Sigmoid colon (tissue), 6 donors: ENCODE measurements at regions not wholly inside any gene's neighbourhood (a gene's known extent, or its start where the extent isn't known, plus 50 kb on each side); places are given as distances from the start of the nearest gene placed in this dataset.
"Not testable (repeated sequence)": the region's sequence is repeated elsewhere in the genome, so short reads cannot be mapped to it uniquely, and the experiment has no call there.

Source experiments
- DNase-seq: peaks from one replicate; pipeline ENCODE4 v3.0.0-alpha.2; 2019
- H3K27ac ChIP-seq, 4 donors: fragments of 200-600 bp; sonication (generic); one replicate each; pipeline ENCODE4 v1.5.1; 2016 to 2019; ENCODE audit warnings: mild to moderate bottlenecking in 1 of 4
- H3K27me3 ChIP-seq, 3 donors: fragments of 200-600 bp; sonication (generic); one replicate each; pipeline ENCODE4 v1.5.1; 2019; ENCODE audit warnings: mild to moderate bottlenecking in 1 of 3
- H3K36me3 ChIP-seq, 4 donors: fragments of 200-600 bp; sonication (generic); one replicate each; pipeline ENCODE4 v1.5.1; 2016 to 2019
- H3K4me1 ChIP-seq, 4 donors: fragments of 200-600 bp; sonication (generic); one replicate each; pipeline ENCODE4 v1.5.1; 2017 to 2019
- H3K4me3 ChIP-seq, 4 donors: fragments of 200-600 bp; sonication (generic); one replicate each; pipeline ENCODE4 v1.5.1; 2017 to 2019; ENCODE audit warnings: mild to moderate bottlenecking in 2 of 4, moderate library complexity in 1 of 4
- H3K9me3 ChIP-seq, 4 donors: fragments of 200-600 bp in 3 of 4; sonication (generic) in 3 of 4; one replicate each; pipeline versions ENCODE4 v1.5.1 to v1.6.1; 2013 to 2019
- EP300 ChIP-seq, 4 donors: sonication (generic); formaldehyde crosslinking; IDR thresholded peaks; one replicate each; pipeline ENCODE4 v1.6.1; 2017; ENCODE audit warnings: antibody characterized with exemption in 4 of 4
- POLR2A ChIP-seq, 2 donors: fragments of 450-650 bp; IDR thresholded peaks; one replicate each; pipeline ENCODE4 v1.6.1; 2016; ENCODE audit warnings: antibody characterized with exemption in 2 of 2, mild to moderate bottlenecking in 2 of 2, moderate library complexity in 2 of 2
- POLR2AphosphoS5 ChIP-seq, 4 donors: sonication (generic); formaldehyde crosslinking; IDR thresholded peaks; one replicate each; pipeline ENCODE4 v1.6.1; 2017; ENCODE audit warnings: antibody characterized with exemption in 4 of 4
- WGBS, 2 donors: extraction: QIAGEN DNeasy Blood & Tissue Kit; methylation state at CpG; one replicate each; pipeline ENCODE4 v1.1.7; 2013; 5-methylcytosine and 5-hydroxymethylcytosine counted together
- intact Hi-C: fragments of 100-400 bp; cut with DNase I; formaldehyde crosslinking; loops from one replicate; pipeline ENCODE4 v1.15.1; 2023
- small RNA-seq, 3 donors: library from RNA; depleted of rRNA; stranded (forward); fragments of <200 nt; gene quantifications; one replicate each; pipeline ENCODE3, GENCODE V24; 2016
- TF ChIP-seq, protein P1 (sequence below), 4 experiments: fragments of 450-650 bp in 3 of 4; fragments of 200-600 bp in 1 of 4; IDR thresholded peaks; one replicate each; pipeline ENCODE4 v1.5.1; 2016 to 2019; ENCODE audit warnings: antibody characterized with exemption in 4 of 4, mild to moderate bottlenecking in 3 of 4, moderate library complexity in 2 of 4
- donor health status: healthy with polysubstance abuse.
- donor health status: healthy.

DNA sequence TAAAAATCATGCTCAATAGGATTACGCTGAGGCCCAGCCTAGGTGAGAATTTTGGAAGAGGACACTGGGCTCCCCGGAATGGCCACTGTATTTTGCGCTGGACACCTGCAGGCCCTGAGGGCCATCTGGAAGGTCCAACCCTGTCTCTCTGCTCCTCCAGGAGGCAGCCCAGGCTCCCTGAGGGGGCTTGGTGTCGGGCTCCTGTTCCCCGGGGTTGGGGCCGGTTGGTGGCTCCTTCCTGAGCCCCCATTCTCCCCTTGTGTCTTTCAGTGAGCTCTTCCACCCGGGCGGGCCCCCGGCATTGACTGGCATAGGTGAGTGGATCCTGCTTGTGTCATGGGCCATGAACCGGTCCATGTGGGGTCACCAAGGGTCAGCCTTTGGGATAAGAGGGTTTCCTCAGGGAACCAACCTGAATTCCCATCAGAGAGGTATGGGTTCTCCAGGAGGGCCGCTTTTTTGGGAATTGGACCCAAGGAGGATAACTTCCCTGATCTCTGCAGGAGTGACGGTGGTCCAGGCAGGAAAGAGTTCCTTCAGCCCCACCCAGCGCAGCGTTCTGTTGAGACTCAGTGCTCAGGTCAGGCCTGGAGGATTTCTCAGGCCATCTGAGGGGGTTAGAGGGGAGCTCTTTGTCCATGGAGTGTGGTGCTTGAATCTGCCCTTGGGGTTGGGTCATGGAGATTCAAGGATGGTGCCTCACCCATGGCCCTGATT is 187.8 kb downstream of the UBE3A start:
- DNase-seq = peak; percentile 50
- Histone ChIP-seq H3K9me3 (peaks cover 0 to 8% (median 2%) of the 10 kb centered on the region in 4 donors), H3K27ac (no peak overlapping the region), H3K27me3 (no peaks in the 10 kb centered on the region), H3K36me3 (no peaks in the 10 kb centered on the region), H3K4me3 (no peak overlapping the region), H3K4me1 (no peaks in the 10 kb centered on the region)
- intact Hi-C loops = no loop called here
- 88 to 92% methylated on average over 14 of the region's 14 CpGs for WGBS, 2 donors
- TF ChIP-seq POLR2A (IDR thresholded peaks at IDR 0.05) (no peak), EP300 (IDR thresholded peaks at IDR 0.05) (no peak), POLR2AphosphoS5 (IDR thresholded peaks at IDR 0.05) (no peak)
- TF ChIP-seq, protein P1, sequence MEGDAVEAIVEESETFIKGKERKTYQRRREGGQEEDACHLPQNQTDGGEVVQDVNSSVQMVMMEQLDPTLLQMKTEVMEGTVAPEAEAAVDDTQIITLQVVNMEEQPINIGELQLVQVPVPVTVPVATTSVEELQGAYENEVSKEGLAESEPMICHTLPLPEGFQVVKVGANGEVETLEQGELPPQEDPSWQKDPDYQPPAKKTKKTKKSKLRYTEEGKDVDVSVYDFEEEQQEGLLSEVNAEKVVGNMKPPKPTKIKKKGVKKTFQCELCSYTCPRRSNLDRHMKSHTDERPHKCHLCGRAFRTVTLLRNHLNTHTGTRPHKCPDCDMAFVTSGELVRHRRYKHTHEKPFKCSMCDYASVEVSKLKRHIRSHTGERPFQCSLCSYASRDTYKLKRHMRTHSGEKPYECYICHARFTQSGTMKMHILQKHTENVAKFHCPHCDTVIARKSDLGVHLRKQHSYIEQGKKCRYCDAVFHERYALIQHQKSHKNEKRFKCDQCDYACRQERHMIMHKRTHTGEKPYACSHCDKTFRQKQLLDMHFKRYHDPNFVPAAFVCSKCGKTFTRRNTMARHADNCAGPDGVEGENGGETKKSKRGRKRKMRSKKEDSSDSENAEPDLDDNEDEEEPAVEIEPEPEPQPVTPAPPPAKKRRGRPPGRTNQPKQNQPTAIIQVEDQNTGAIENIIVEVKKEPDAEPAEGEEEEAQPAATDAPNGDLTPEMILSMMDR (IDR thresholded peaks at IDR 0.05) = no peak

DNA sequence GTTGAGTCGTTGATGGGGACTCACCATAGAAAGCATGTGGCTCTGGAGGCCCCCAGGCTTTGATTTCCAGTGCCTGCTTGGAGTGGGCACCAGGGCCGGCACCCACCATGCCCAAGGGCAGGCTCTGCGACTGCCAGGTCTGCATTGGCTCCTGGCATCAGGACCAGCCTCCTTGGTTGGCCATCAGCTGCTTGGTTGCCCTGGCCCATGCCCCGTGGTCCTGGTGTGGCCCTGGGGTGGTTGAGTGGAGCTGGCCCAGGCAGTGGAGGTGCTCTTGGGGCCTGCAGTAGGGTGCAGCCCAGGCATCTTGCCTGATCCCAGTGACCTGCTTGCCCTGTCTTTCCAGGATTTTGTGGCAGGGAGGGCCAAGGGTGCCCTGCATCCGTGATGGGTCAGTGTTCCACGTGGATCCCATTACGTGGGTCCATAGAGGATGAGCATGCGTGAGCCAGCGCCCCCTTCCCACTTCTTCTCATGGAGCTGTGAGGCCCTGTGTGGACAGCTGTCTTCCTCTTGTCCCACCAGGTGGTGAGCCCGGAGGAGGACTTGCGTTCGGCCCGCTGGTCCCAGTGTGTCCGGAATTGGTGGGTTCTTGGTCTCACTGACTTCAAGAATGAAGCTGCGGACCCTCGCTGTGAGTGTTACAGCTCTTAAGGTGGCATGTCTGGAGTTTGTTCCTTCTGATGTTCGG is 187.0 kb downstream of the UBE3A start:
- H3K4me1 ChIP-seq = no peaks in the 10 kb centered on the region
- intact Hi-C loops = no loop called here
- H3K36me3 ChIP-seq = no peaks in the 10 kb centered on the region
- H3K4me3 ChIP-seq = no peak overlapping the region
- no peaks in the 10 kb centered on the region for H3K27me3 ChIP-seq
- 85 to 86% methylated on average over 17 of the region's 17 CpGs for WGBS, 2 donors
- no peak overlapping the region for H3K27ac ChIP-seq
- peak; percentile 35 for DNase-seq
- peaks cover 0 to 5% (median 2%) of the 10 kb centered on the region in 4 donors for H3K9me3 ChIP-seq
- TF ChIP-seq POLR2A (IDR thresholded peaks at IDR 0.05) = no peak
- TF ChIP-seq, protein P1 (IDR thresholded peaks at IDR 0.05) = no peak
- no peak for TF ChIP-seq EP300 (IDR thresholded peaks at IDR 0.05)
- no peak for TF ChIP-seq POLR2AphosphoS5 (IDR thresholded peaks at IDR 0.05)

DNA sequence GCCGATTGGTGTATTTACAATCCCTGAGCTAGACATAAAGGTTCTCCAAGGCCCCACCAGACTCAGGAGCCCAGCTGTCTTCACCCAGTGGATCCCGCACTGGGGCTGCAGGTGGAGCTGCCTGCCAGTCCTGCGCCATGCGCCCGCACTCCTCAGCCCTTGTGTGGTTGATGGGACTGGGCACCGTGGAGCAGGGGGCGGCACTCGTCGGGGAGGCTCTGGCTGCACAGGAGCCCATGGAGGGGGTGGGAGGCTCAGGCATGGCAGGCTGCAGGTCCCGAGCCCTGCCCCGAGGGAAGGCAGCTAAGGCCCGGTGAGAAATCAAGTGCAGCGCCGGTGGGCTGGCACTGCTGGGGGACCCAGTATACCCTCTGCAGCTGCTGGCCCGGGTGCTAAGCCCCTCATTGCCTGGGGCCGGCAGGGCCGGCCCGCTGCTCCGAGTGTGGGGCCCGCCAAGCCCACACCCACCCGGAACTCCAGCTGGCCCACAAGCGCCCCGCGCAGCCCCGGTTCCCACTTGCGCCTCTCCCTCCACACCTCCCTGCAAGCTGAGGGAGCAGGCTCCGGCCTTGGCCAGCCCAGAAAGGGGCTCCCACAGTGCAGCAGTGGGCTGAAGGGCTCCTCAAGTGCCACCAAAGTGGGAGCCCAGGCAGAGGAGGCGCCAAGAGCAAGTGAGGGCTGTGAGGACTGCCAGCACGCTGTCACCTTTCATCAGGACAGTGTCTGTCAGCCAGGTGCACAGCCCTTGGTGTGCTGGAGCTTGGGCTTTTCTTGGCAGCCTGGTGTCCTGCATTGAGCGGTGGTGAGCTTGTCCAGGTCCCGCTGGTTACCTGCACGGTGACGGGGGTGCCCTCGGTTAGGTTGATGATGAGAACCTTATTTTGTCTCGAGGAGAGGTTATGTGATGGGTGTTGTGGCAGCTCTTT is 185.5 kb downstream of the UBE3A start:
- H3K27me3 ChIP-seq, H3K36me3 ChIP-seq, DNase-seq, H3K4me3 ChIP-seq, H3K9me3 ChIP-seq, intact Hi-C loops, H3K27ac ChIP-seq, H3K4me1 ChIP-seq: not testable (repeated sequence)
- WGBS, 2 donors = 94 to 95% methylated on average over 35 of the region's 35 CpGs

DNA sequence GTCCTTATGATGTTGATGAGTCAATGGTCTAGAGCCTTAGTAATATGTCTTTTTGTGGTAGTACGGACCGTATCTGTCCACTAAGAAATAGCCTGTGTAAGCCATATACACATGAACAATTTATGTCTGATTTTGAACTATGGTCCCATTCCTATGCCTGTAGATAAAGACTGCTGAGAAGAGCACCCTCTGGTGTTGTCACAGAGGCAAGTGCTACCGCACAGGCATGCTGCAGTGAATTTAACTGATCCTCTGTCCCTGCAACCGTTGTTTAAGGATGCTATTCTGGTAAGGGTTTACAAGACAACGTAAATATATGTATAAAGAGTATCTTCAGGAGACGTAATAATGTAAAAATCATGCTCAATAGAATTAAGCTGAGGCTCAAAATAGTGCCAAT is 170.7 kb downstream of the UBE3A start:
- no peaks in the 10 kb centered on the region for H3K9me3 ChIP-seq
- no peak overlapping the region for H3K4me3 ChIP-seq
- no peak for DNase-seq
- TF ChIP-seq EP300 (IDR thresholded peaks at IDR 0.05) (no peak), POLR2A (IDR thresholded peaks at IDR 0.05) (no peak), POLR2AphosphoS5 (IDR thresholded peaks at IDR 0.05) (no peak)
- TF ChIP-seq, protein P1 (IDR thresholded peaks at IDR 0.05) = no peak
- H3K27me3 ChIP-seq = no peaks in the 10 kb centered on the region
- intact Hi-C loops = no loop called here
- no peaks in the 10 kb centered on the region for H3K4me1 ChIP-seq
- no peaks in the 10 kb centered on the region for H3K36me3 ChIP-seq
- no peak overlapping the region for H3K27ac ChIP-seq
- WGBS, 2 donors = 41 to 50% methylated on average over 6 of the region's 6 CpGs

Small RNA genes lying in the stretch of these regions (small RNA-seq; reads per million reads assigned to genes)
- gene RF00105 = 0 reads per million in 3 donors
- gene SNORD115-1 = 0 to 12.5 (median 4.1) reads per million in 3 donors
- gene SNORD115-10 = 7.1 to 51.6 (median 21.9) reads per million in 3 donors
- gene SNORD115-11 = 0 reads per million in 3 donors
- gene SNORD115-12 = 0 reads per million in 3 donors
- gene SNORD115-14 = 2.1 to 7.2 (median 7.1) reads per million in 3 donors
- gene SNORD115-15 = 3.1 to 42.5 (median 17.8) reads per million in 3 donors
- gene SNORD115-16 = 1.6 to 16.8 (median 8.5) reads per million in 3 donors
- 0 reads per million in 3 donors for gene SNORD115-17
- 0 reads per million in 3 donors for gene SNORD115-18
- gene SNORD115-19 = 0 reads per million in 3 donors
- 4.1 to 12.5 (median 7.6) reads per million in 3 donors for gene SNORD115-2
- 0 to 5.4 (median 3.1) reads per million in 3 donors for gene SNORD115-20
- 0.07 to 4.2 (median 4.0) reads per million in 3 donors for gene SNORD115-21
- gene SNORD115-22 = 0 reads per million in 3 donors
- 1.5 to 8.9 (median 5.8) reads per million in 3 donors for gene SNORD115-23
- gene SNORD115-24 = 0 reads per million in 3 donors
- 0 reads per million in 3 donors for gene SNORD115-25
- gene SNORD115-27 = 0 reads per million in 3 donors
- 0 reads per million in 3 donors for gene SNORD115-28
- 0 reads per million in 3 donors for gene SNORD115-29
- 0 reads per million in 3 donors for gene SNORD115-3
- gene SNORD115-30 = 2.8 to 7.7 (median 5.5) reads per million in 3 donors
- 0 to 0.30 (median 0) reads per million in 3 donors for gene SNORD115-31
- 3.9 to 28.9 (median 26.3) reads per million in 3 donors for gene SNORD115-32
- 0 to 8.2 (median 6.3) reads per million in 3 donors for gene SNORD115-33
- gene SNORD115-34 = 0.73 to 5.7 (median 5.0) reads per million in 3 donors
- gene SNORD115-35 = 0 to 1.3 (median 0.94) reads per million in 3 donors
- 0 reads per million in 3 donors for gene SNORD115-36
- 0 to 0.43 (median 0.36) reads per million in 3 donors for gene SNORD115-37
- gene SNORD115-38 = 3.3 to 19.4 (median 6.1) reads per million in 3 donors
- gene SNORD115-39 = 0 to 3.7 (median 2.7) reads per million in 3 donors
- 0 to 2.0 (median 1.2) reads per million in 3 donors for gene SNORD115-4
- 5.6 to 49.1 (median 28.2) reads per million in 3 donors for gene SNORD115-40
- 8.4 to 44.9 (median 25.0) reads per million in 3 donors for gene SNORD115-41
- 4.7 to 28.5 (median 10.7) reads per million in 3 donors for gene SNORD115-42
- gene SNORD115-43 = 0 reads per million in 3 donors
- 2.8 to 19.8 (median 10.2) reads per million in 3 donors for gene SNORD115-44
- 0 reads per million in 3 donors for gene SNORD115-45
- gene SNORD115-46 = 0 reads per million in 3 donors
- gene SNORD115-47 = 0 reads per million in 3 donors
- 0 to 12.5 (median 9.4) reads per million in 3 donors for gene SNORD115-5
- 0 reads per million in 3 donors for gene SNORD115-6
- 0 reads per million in 3 donors for gene SNORD115-7
- 0 to 14.8 (median 3.6) reads per million in 3 donors for gene SNORD115-8
- gene SNORD115-9 = 0 reads per million in 3 donors
- gene SNORD116-1 = 148 to 1,279 (median 732) reads per million in 3 donors
- 0.36 to 2.0 (median 1.7) reads per million in 3 donors for gene SNORD116-10
- 0 to 3.7 (median 3.7) reads per million in 3 donors for gene SNORD116-11
- 6.8 to 19.2 (median 13.3) reads per million in 3 donors for gene SNORD116-12
- 6.0 to 62.6 (median 61.4) reads per million in 3 donors for gene SNORD116-13
- gene SNORD116-14 = 273 to 3,411 (median 2,360) reads per million in 3 donors
- gene SNORD116-15 = 24.0 to 71.9 (median 45.5) reads per million in 3 donors
- 848 to 5,882 (median 3,947) reads per million in 3 donors for gene SNORD116-16
- 0 reads per million in 3 donors for gene SNORD116-17
- gene SNORD116-18 = 1.3 to 8,306 (median 5.0) reads per million in 3 donors
- 0 reads per million in 3 donors for gene SNORD116-19
- 42.9 to 509 (median 252) reads per million in 3 donors for gene SNORD116-2
- gene SNORD116-22 = 0 reads per million in 3 donors
- 23.3 to 179 (median 123) reads per million in 3 donors for gene SNORD116-23
- gene SNORD116-24 = 863 to 5,447 (median 3,745) reads per million in 3 donors
- 693 to 2,788 (median 1,377) reads per million in 3 donors for gene SNORD116-25
- 725 to 5,234 (median 3,067) reads per million in 3 donors for gene SNORD116-29
- 0 reads per million in 3 donors for gene SNORD116-3
- gene SNORD116-30 = 0.07 to 0.36 (median 0.22) reads per million in 3 donors
- gene SNORD116-5 = 0 reads per million in 3 donors
- gene SNORD116-6 = 58.0 to 326 (median 192) reads per million in 3 donors
- gene SNORD116-7 = 0 reads per million in 3 donors
- gene SNORD116-8 = 374 to 1,163 (median 990) reads per million in 3 donors
- 0 reads per million in 3 donors for gene SNORD116-9
